B cell (primary cell): ENCODE measurements at regions not wholly inside any gene's neighbourhood (a gene's known extent, or its start where the extent isn't known, plus 50 kb on each side); places are given as distances from the start of the nearest gene placed in this dataset.
"Not testable (repeated sequence)": the region's sequence is repeated elsewhere in the genome, so short reads cannot be mapped to it uniquely, and the experiment has no call there.

Experiments used
- EZH2 ChIP-seq: IDR thresholded peaks from 2 replicates; pipeline ENCODE4 v1.6.1; 2012; ENCODE audit warnings: borderline replicate concordance, low read depth, mild to moderate bottlenecking, moderate library complexity, low read length; ENCODE audit not compliant: insufficient read depth, poor library complexity, severe bottlenecking
- TF ChIP-seq, protein P1 (sequence below): fragments of 200-600 bp; IDR thresholded peaks from one replicate; pipeline ENCODE4 v1.8.0; 2022; ENCODE audit warnings: antibody characterized with exemption, mild to moderate bottlenecking

DNA sequence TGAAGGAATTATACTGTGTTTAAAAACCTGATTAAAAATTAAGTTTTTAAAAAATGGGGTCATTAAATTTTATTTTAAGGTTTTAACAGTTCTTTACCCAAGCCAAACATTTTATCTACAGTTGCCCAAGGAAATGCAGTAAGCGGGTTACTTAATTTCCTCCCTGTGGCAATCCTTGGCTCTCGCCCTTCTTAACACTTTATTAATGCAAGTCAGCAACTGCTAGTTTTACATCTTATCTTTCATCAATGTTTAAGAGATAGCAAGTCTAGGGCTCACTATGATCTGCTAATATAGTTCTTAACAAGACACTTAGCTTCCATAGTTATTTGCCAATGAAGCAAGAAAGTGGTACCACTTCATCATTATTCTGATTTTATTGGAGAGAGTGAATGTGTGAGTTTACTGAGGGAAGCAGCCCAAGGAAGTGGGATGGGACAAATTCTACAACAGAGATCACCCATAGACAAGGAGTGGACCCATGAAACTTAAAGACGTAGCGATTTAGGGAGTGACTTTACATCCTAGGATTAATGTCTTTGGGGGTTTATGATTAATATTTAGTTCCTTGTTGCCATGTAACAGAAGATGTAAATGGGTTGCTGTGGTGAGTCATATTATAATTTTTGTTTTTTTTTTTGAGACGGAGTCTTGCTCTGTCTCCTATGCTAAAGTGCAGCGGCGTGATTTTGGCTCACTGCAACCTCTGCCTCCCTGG lies 120.4 kb upstream of the ZNF658 start:
- TF ChIP-seq, protein P1, sequence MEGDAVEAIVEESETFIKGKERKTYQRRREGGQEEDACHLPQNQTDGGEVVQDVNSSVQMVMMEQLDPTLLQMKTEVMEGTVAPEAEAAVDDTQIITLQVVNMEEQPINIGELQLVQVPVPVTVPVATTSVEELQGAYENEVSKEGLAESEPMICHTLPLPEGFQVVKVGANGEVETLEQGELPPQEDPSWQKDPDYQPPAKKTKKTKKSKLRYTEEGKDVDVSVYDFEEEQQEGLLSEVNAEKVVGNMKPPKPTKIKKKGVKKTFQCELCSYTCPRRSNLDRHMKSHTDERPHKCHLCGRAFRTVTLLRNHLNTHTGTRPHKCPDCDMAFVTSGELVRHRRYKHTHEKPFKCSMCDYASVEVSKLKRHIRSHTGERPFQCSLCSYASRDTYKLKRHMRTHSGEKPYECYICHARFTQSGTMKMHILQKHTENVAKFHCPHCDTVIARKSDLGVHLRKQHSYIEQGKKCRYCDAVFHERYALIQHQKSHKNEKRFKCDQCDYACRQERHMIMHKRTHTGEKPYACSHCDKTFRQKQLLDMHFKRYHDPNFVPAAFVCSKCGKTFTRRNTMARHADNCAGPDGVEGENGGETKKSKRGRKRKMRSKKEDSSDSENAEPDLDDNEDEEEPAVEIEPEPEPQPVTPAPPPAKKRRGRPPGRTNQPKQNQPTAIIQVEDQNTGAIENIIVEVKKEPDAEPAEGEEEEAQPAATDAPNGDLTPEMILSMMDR, result not testable (repeated sequence)
- TF ChIP-seq EZH2, result not testable (repeated sequence)
